ENCODE measurements at regions not wholly inside any gene's neighbourhood (a gene's known extent, or its start where the extent isn't known, plus 50 kb on each side); places are given as distances from the start of the nearest gene placed in this dataset.

DNA sequence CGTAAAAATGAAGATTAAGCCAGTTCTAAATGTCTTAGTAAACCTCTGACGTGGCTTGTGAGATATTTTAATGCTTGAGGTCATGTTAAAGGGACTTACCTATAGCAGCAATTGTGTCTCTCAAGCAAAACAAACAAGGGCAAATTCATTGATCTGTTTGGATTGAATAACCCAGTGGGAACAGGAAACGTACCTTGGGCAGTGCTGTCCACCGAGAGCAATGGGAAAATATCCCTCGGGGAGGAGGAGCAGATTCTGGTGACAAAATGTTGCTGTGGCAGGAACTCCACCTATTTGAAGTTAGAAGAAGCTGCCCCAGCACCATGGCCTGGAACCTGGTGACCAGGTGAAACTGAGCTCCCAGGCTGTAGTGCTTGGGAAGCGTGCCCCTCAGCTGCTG lies 107.1 kb upstream of the FZD8 start:
- Histone ChIP-seq H2AFZ (ENCODE audit: low read depth) (no peak overlapping the region), H3K27me3 (ENCODE audit: insufficient read depth, low read depth) (no peaks in the 10 kb centered on the region), H3K4me1 (ENCODE audit: low read depth, poor library complexity, severe bottlenecking) (no peaks in the 10 kb centered on the region), H3K36me3 (ENCODE audit: insufficient read depth) (no peaks in the 10 kb centered on the region), H3K4me3 (IDR thresholded peaks at IDR 0.05; ENCODE audit: insufficient read depth, low read depth, low read length) (no peak overlapping the region), H3K9ac (no peak overlapping the region), H3K4me2 (no peak overlapping the region), H3K79me2 (ENCODE audit: insufficient read depth, low read depth) (no peaks in the 10 kb centered on the region), H3K27ac (no peak overlapping the region), H4K20me1 (ENCODE audit: insufficient read depth) (no peaks in the 10 kb centered on the region)
- TF ChIP-seq, protein P1, sequence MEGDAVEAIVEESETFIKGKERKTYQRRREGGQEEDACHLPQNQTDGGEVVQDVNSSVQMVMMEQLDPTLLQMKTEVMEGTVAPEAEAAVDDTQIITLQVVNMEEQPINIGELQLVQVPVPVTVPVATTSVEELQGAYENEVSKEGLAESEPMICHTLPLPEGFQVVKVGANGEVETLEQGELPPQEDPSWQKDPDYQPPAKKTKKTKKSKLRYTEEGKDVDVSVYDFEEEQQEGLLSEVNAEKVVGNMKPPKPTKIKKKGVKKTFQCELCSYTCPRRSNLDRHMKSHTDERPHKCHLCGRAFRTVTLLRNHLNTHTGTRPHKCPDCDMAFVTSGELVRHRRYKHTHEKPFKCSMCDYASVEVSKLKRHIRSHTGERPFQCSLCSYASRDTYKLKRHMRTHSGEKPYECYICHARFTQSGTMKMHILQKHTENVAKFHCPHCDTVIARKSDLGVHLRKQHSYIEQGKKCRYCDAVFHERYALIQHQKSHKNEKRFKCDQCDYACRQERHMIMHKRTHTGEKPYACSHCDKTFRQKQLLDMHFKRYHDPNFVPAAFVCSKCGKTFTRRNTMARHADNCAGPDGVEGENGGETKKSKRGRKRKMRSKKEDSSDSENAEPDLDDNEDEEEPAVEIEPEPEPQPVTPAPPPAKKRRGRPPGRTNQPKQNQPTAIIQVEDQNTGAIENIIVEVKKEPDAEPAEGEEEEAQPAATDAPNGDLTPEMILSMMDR (conservative IDR thresholded peaks at IDR 0.05; ENCODE audit: low read depth, low read length), result no peak

DNA sequence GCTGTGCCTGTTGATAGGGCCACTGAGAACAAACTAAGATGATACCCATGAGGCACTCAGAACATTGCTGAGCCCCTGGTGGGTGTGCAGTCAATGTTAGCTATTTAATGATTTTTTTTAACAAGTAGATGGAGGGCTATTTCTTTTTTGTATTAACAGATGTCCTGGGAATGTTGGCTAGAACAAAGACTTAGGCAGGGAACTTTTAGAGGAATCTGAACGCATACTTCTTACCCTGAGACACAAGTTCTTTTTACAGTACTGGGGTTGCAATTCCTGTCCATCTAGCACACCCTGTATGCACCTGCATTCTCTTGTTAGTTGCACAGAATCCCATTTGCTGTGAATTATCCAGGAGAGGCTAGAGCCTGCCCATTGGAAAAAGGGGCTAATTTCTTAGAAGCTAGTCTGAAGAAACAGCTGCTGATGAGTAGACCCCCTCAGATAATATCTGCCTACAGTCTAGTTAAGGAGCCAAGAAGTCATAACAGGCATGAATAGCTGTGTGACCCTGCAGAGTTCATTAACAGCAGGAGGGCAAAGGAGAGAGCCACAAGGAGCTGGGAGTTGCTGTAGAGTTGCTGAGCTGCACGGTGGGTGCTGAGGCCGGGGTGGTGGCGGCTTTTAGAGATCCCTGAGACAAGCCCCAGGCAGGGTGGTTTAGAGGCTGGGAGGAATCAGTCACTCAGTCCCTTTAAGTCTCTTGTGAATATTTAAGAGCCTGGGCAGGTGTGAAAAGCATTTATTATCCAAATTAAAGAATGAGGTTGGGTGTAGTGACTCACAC lies 103.7 kb upstream of the FZD8 start:
- H3K9ac ChIP-seq, result no peak overlapping the region
- H2AFZ ChIP-seq (ENCODE audit: low read depth), result no peak overlapping the region

DNA sequence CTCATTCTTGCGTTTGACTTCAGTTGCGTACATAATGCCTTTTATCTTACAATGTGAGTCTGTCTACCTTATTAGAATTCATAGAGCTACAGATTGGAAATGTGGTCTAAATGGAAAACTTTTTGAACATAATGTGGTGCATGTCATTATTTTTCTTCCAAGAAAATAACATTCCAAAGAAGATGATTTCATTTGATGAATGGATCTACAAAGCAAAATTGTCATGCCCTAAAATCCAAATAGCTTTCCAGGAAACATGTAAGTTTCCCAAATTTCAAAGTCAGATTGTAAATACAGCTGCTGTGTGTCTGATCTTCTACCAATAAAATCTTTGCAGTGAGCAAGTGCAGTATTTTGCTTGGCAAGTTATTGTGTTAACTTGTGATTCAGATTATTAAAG lies 101.8 kb upstream of the FZD8 start:
- H3K4me1 ChIP-seq (ENCODE audit: low read depth, poor library complexity, severe bottlenecking), result no peaks in the 10 kb centered on the region
- no peaks in the 10 kb centered on the region for H3K36me3 ChIP-seq (ENCODE audit: insufficient read depth)
- no peak overlapping the region for H3K9ac ChIP-seq
- H3K27me3 ChIP-seq (ENCODE audit: insufficient read depth, low read depth), result no peaks in the 10 kb centered on the region
- H3K4me3 ChIP-seq (IDR thresholded peaks at IDR 0.05; ENCODE audit: insufficient read depth, low read depth, low read length), result no peak overlapping the region
- TF ChIP-seq, protein P1 (conservative IDR thresholded peaks at IDR 0.05; ENCODE audit: low read depth, low read length), result no peak
- H3K4me2 ChIP-seq, result no peak overlapping the region
- H4K20me1 ChIP-seq (ENCODE audit: insufficient read depth), result no peaks in the 10 kb centered on the region
- H3K79me2 ChIP-seq (ENCODE audit: insufficient read depth, low read depth), result no peaks in the 10 kb centered on the region
- H2AFZ ChIP-seq (ENCODE audit: low read depth), result no peak overlapping the region
- H3K27ac ChIP-seq, result no peak overlapping the region

More for the DNA sequence above, 103.7 kb upstream of the FZD8 start:
- Histone ChIP-seq H3K4me3 (IDR thresholded peaks at IDR 0.05; ENCODE audit: insufficient read depth, low read depth, low read length) (no peak overlapping the region), H3K27me3 (ENCODE audit: insufficient read depth, low read depth) (no peaks in the 10 kb centered on the region), H3K79me2 (ENCODE audit: insufficient read depth, low read depth) (no peaks in the 10 kb centered on the region), H3K4me2 (no peak overlapping the region), H4K20me1 (ENCODE audit: insufficient read depth) (no peaks in the 10 kb centered on the region), H3K27ac (no peak overlapping the region), H3K4me1 (ENCODE audit: low read depth, poor library complexity, severe bottlenecking) (no peaks in the 10 kb centered on the region), H3K36me3 (ENCODE audit: insufficient read depth) (no peaks in the 10 kb centered on the region)
- TF ChIP-seq, protein P1 (conservative IDR thresholded peaks at IDR 0.05; ENCODE audit: low read depth, low read length), result no peak

DNA sequence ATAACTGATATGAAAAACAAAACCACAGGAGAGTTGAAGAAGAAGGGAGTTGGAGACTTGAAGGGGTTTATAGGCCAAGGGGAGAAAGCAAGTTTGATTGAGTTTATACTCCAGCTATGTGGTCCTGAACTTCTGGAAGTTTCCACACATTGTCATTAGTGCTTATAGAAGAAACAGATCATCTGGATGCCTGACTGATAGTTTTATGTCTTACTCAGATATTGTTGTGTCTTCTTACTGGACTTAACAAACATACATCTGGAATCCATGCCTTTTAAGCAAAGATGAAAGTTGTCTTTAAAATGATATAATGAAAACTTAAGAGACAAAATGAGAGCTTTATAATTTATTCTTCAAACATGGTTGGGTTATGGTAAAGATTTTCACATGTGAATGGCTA lies 101.3 kb upstream of the FZD8 start:
- Histone ChIP-seq H3K27ac (no peak overlapping the region), H3K4me1 (ENCODE audit: low read depth, poor library complexity, severe bottlenecking) (no peaks in the 10 kb centered on the region), H3K36me3 (ENCODE audit: insufficient read depth) (no peaks in the 10 kb centered on the region), H3K4me3 (IDR thresholded peaks at IDR 0.05; ENCODE audit: insufficient read depth, low read depth, low read length) (no peak overlapping the region), H3K79me2 (ENCODE audit: insufficient read depth, low read depth) (no peaks in the 10 kb centered on the region), H3K27me3 (ENCODE audit: insufficient read depth, low read depth) (no peaks in the 10 kb centered on the region), H2AFZ (ENCODE audit: low read depth) (no peak overlapping the region), H3K9ac (no peak overlapping the region), H3K4me2 (no peak overlapping the region), H4K20me1 (ENCODE audit: insufficient read depth) (no peaks in the 10 kb centered on the region)
- TF ChIP-seq, protein P1 (conservative IDR thresholded peaks at IDR 0.05; ENCODE audit: low read depth, low read length), result no peak

Measured in KMS-11 (cell line).